HEK293 (cell line): ENCODE measurements at regions not wholly inside any gene's neighbourhood (a gene's known extent, or its start where the extent isn't known, plus 50 kb on each side); places are given as distances from the start of the nearest gene placed in this dataset.

Experiments used
- BCL6B ChIP-seq: fragments of 450-650 bp; formaldehyde crosslinking; IDR thresholded peaks from 2 replicates; pipeline ENCODE4 v1.5.1; 2017; ENCODE audit warnings: missing biosample characterization, missing genetic modification characterization
- CTCF ChIP-seq: fragments of 450-650 bp; formaldehyde crosslinking; IDR thresholded peaks from 2 replicates; pipeline ENCODE4 v1.5.1; 2016; ENCODE audit warnings: missing biosample characterization, missing genetic modification characterization
- TRIM28 ChIP-seq: IDR thresholded peaks from 2 replicates; pipeline ENCODE4 v1.6.1; 2011; ENCODE audit warnings: low read length, control low read depth, borderline replicate concordance
- ZNF157 ChIP-seq: fragments of 450-650 bp; formaldehyde crosslinking; IDR thresholded peaks from 2 replicates; pipeline ENCODE4 v1.5.1; 2016; ENCODE audit warnings: missing biosample characterization, missing genetic modification characterization
- ZNF248 ChIP-seq: fragments of 450-650 bp; formaldehyde crosslinking; IDR thresholded peaks from 2 replicates; pipeline ENCODE4 v1.5.1; 2017; ENCODE audit warnings: missing biosample characterization, missing genetic modification characterization
- ZNF629 ChIP-seq: fragments of 450-650 bp; formaldehyde crosslinking; IDR thresholded peaks from 2 replicates; pipeline ENCODE4 v1.5.1; 2017; ENCODE audit warnings: missing biosample characterization, missing genetic modification characterization

- TF ChIP-seq ZNF157 (no peak), ZNF629 (tag by site-specific recombination) (no peak), CTCF (no peak), TRIM28 (no peak), ZNF248 (tag by site-specific recombination) (no peak), BCL6B (tag by site-specific recombination) (no peak)
Measured at GRCh38 chr15:93314245-93314644, 225.2 kb upstream of the RGMA start.
